K562 (cell line): ENCODE measurements at regions not wholly inside any gene's neighbourhood (a gene's known extent, or its start where the extent isn't known, plus 50 kb on each side); places are given as distances from the start of the nearest gene placed in this dataset.

ENCODE experiments used
- ATF6 ChIP-seq: sonication (generic); formaldehyde crosslinking; IDR thresholded peaks from 2 replicates; pipeline ENCODE4 v1.4.0; 2020; ENCODE audit warnings: mild to moderate bottlenecking, missing genetic modification reagents
- CCNT2 ChIP-seq: IDR thresholded peaks from 2 replicates; pipeline ENCODE4 v1.6.1; 2011; ENCODE audit warnings: borderline replicate concordance, low read depth, mild to moderate bottlenecking, moderate library complexity, mixed read lengths, low read length; ENCODE audit not compliant: insufficient read length; ENCODE audit errors: extremely low read depth
- GTF2B ChIP-seq: IDR thresholded peaks from 2 replicates; pipeline ENCODE4 v1.6.1; 2011; ENCODE audit not compliant: insufficient read length; ENCODE audit errors: extremely low read depth
- MCM5 ChIP-seq: fragments of 450-650 bp; IDR thresholded peaks from 2 replicates; pipeline ENCODE4 v1.6.1; 2016; ENCODE audit warnings: low read depth
- MIER1 ChIP-seq: fragments of 450-650 bp; IDR thresholded peaks from 2 replicates; pipeline ENCODE4 v1.6.1; 2016; ENCODE audit warnings: antibody characterized with exemption, mild to moderate bottlenecking, low read depth
- NEUROD1 ChIP-seq: fragments of 150-350 bp; IDR thresholded peaks from 2 replicates; pipeline ENCODE4 v1.6.1; 2014; ENCODE audit warnings: borderline replicate concordance, low read length, low read depth; ENCODE audit not compliant: partially characterized antibody
- NR3C1 ChIP-seq: sonication (generic); formaldehyde crosslinking; IDR thresholded peaks from 2 replicates; pipeline ENCODE4 v1.8.1; 2022; ENCODE audit warnings: missing genetic modification reagents
- POLR3A ChIP-seq: IDR thresholded peaks from 2 replicates; pipeline ENCODE4 v1.6.1; 2011; ENCODE audit warnings: borderline replicate concordance, mild to moderate bottlenecking, moderate library complexity; ENCODE audit not compliant: insufficient read length, insufficient read depth; ENCODE audit errors: extremely low read depth
- PPARD ChIP-seq: fragments of 250-450 bp; sonication (Bioruptor Pico); IDR thresholded peaks from 2 replicates; pipeline ENCODE4 v1.8.0; 2022; ENCODE audit warnings: inconsistent platforms, mild to moderate bottlenecking, moderate library complexity
- TAF15 ChIP-seq: fragments of 200-400 bp; formaldehyde crosslinking; IDR thresholded peaks from 2 replicates; pipeline ENCODE4 v1.6.1; 2017; ENCODE audit warnings: mild to moderate bottlenecking, low read depth, low read length, moderate library complexity
- THRA ChIP-seq: fragments of 450-650 bp; IDR thresholded peaks from 2 replicates; pipeline ENCODE4 v1.6.1; 2017; ENCODE audit warnings: mild to moderate bottlenecking, moderate library complexity
- VEZF1 ChIP-seq: fragments of 200-800 bp; sonication (Bioruptor generic); IDR thresholded peaks from 2 replicates; pipeline ENCODE4 v1.6.1; 2017; ENCODE audit warnings: missing genetic modification characterization, missing compliant biosample characterization
- ZNF274 ChIP-seq: IDR thresholded peaks from 2 replicates; pipeline ENCODE4 v1.6.1; 2011; ENCODE audit warnings: low read depth, mild to moderate bottlenecking, low read length, moderate library complexity, borderline replicate concordance
- ZNF395 ChIP-seq: fragments of 200-800 bp; sonication (Bioruptor generic); IDR thresholded peaks from 2 replicates; pipeline ENCODE4 v1.6.1; 2017; ENCODE audit warnings: missing genetic modification characterization, missing compliant biosample characterization
- TF ChIP-seq, protein P1 (sequence below): sonication (generic); formaldehyde crosslinking; IDR thresholded peaks from 2 replicates; pipeline ENCODE4 v1.8.0; 2022; ENCODE audit warnings: mild to moderate bottlenecking, missing genetic modification reagents
- TF ChIP-seq, protein P2 (sequence below): fragments of 250-450 bp; sonication (Bioruptor Pico); IDR thresholded peaks from 2 replicates; pipeline ENCODE4 v1.4.0; 2020; ENCODE audit warnings: mild to moderate bottlenecking, moderate library complexity

DNA sequence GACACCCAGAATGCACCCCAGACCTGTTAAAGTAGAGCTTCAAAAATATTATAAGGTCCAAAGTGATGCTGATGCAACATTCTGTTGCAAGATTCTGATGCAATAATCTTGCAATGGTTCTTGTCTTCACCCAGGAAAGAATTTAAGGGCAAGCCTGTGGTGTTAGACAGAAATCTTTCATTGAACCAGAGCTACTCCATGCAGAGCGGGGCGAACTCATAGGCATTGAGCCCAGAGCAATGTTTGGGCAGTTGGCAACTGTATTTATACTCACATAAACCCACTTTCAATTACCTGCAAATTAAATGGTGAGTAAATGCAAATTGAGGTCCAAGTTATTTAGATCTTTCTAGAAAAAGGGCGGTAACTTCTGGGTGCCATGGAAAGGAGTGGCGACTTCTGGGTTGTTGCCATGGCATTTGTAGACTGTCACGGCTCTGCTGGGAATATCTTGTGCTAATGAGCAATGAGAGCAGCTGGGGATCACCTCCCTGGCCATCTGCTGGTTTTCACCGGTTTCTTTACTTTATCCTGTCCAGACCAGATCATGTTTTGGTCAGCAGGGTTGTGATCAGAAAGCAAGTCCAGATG is 163.4 kb downstream of the ICE1 start (continued):
- TF ChIP-seq ZNF395 (CRISPR knock-in tag) (peak; percentile 100), GTF2B (no peak), POLR3A (no peak), CCNT2 (no peak), NEUROD1 (no peak), TAF15 (no peak), PPARD (CRISPR knock-in tag) (peak; percentile 98), NR3C1 (CRISPR knock-in tag) (no peak), MCM5 (no peak), ZNF274 (no peak), VEZF1 (CRISPR knock-in tag) (peak; percentile 73), ATF6 (CRISPR knock-in tag) (no peak), THRA (no peak), MIER1 (no peak)
- TF ChIP-seq, protein P1, sequence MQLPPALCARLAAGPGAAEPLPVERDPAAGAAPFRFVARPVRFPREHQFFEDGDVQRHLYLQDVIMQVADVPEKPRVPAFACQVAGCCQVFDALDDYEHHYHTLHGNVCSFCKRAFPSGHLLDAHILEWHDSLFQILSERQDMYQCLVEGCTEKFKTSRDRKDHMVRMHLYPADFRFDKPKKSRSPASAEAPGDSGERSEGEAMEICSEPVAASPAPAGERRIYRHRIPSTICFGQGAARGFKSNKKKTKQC (CRISPR knock-in tag): no peak
- TF ChIP-seq, protein P2, sequence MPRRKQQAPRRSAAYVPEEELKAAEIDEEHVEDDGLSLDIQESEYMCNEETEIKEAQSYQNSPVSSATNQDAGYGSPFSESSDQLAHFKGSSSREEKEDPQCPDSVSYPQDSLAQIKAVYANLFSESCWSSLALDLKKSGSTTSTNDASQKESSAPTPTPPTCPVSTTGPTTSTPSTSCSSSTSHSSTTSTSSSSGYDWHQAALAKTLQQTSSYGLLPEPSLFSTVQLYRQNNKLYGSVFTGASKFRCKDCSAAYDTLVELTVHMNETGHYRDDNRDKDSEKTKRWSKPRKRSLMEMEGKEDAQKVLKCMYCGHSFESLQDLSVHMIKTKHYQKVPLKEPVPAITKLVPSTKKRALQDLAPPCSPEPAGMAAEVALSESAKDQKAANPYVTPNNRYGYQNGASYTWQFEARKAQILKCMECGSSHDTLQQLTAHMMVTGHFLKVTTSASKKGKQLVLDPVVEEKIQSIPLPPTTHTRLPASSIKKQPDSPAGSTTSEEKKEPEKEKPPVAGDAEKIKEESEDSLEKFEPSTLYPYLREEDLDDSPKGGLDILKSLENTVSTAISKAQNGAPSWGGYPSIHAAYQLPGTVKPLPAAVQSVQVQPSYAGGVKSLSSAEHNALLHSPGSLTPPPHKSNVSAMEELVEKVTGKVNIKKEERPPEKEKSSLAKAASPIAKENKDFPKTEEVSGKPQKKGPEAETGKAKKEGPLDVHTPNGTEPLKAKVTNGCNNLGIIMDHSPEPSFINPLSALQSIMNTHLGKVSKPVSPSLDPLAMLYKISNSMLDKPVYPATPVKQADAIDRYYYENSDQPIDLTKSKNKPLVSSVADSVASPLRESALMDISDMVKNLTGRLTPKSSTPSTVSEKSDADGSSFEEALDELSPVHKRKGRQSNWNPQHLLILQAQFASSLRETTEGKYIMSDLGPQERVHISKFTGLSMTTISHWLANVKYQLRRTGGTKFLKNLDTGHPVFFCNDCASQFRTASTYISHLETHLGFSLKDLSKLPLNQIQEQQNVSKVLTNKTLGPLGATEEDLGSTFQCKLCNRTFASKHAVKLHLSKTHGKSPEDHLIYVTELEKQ: peak; percentile 100
